ENCODE measurements at regions not wholly inside any gene's neighbourhood (a gene's known extent, or its start where the extent isn't known, plus 50 kb on each side); places are given as distances from the start of the nearest gene placed in this dataset.

GRCh38 chr17:74040291-74040690 is 163.2 kb upstream of the RPL38 start:
- H3K27ac ChIP-seq: no peak overlapping the region
- no peak for DNase-seq (ENCODE audit: low spot score)
- ChIA-PET CTCF (interaction anchor here (0.6 kb wide), 1 partner anchor 823 kb away, joined by 4 read pairs; no protein-coding TSS in a partner anchor), POLR2A (ENCODE audit: low non-redundant PET) (no interaction called here)
- no peak for TF ChIP-seq CTCF (conservative IDR thresholded peaks at IDR 0.05; ENCODE audit: low read depth)

- CTCF ChIA-PET: interaction anchor here (0.5 to 0.6 kb wide), 2 partner anchors 10 to 824 kb away, joined by 3 to 4 read pairs; no protein-coding TSS in a partner anchor
- TF ChIP-seq CTCF (conservative IDR thresholded peaks at IDR 0.05; ENCODE audit: low read depth): no peak
- H3K27ac ChIP-seq: no peak overlapping the region
- DNase-seq (ENCODE audit: low spot score): no peak
- POLR2A ChIA-PET (ENCODE audit: low non-redundant PET): no interaction called here
Observed at GRCh38 chr17:74040729-74041128, 162.7 kb upstream of the RPL38 start.

- ChIA-PET POLR2A (ENCODE audit: low non-redundant PET) (no interaction called here), CTCF (no interaction called here)
- DNase-seq (ENCODE audit: low spot score): no peak
- H3K27ac ChIP-seq: no peak overlapping the region
- no peak for TF ChIP-seq CTCF (conservative IDR thresholded peaks at IDR 0.05; ENCODE audit: low read depth)
Observed at GRCh38 chr17:74041869-74042640, 161.4 kb upstream of the RPL38 start.

GRCh38 chr17:74042744-74043486 is 160.6 kb upstream of the RPL38 start:
- CTCF ChIA-PET: no interaction called here
- peak; percentile 95 for DNase-seq (ENCODE audit: low spot score)
- peak overlapping the region; percentile 15; the same call in 1 of the 2 replicates for H3K27ac ChIP-seq
- POLR2A ChIA-PET (ENCODE audit: low non-redundant PET): no interaction called here
- TF ChIP-seq CTCF (conservative IDR thresholded peaks at IDR 0.05; ENCODE audit: low read depth): no peak

- no peak for DNase-seq (ENCODE audit: low spot score)
- no peak for TF ChIP-seq CTCF (conservative IDR thresholded peaks at IDR 0.05; ENCODE audit: low read depth)
- H3K27ac ChIP-seq: no peak overlapping the region
- ChIA-PET CTCF (no interaction called here), POLR2A (ENCODE audit: low non-redundant PET) (interaction anchor here (0.6 kb wide), 1 partner anchor 38 kb away, joined by 3 read pairs; no protein-coding TSS in a partner anchor)
Observed at GRCh38 chr17:74043976-74044375, 159.5 kb upstream of the RPL38 start.

- no peak overlapping the region for H3K27ac ChIP-seq
- peak; percentile 16 for DNase-seq (ENCODE audit: low spot score)
- TF ChIP-seq CTCF (conservative IDR thresholded peaks at IDR 0.05; ENCODE audit: low read depth): no peak
- ChIA-PET POLR2A (ENCODE audit: low non-redundant PET) (no interaction called here), CTCF (no interaction called here)
Observed at GRCh38 chr17:74045608-74046280, 157.7 kb upstream of the RPL38 start.
